ENCODE measurements at regions not wholly inside any gene's neighbourhood (a gene's known extent, or its start where the extent isn't known, plus 50 kb on each side); places are given as distances from the start of the nearest gene placed in this dataset.

DNA sequence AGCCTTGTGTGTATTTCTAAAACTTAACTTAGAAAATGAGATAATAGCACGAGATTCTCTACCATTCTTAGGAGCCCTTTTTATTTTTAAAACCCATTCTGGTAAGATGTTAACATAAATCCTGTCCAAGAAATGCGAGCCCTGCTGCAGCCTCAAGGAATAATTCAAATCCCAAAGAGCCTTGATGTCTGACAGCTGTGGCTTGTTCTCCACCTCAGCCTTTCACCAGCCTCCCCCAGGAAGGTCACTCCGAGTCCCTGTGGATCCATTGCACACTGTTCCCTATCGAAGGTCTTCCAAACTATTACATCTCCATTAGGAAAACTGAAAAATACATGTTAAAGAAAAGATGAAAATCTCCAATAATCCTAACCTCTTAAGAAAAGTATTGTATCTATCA, 98.5 kb upstream of the S1PR3 start:
- H3K4me3 ChIP-seq (ENCODE audit: insufficient read depth, low read length, poor library complexity, severe bottlenecking) = no peak overlapping the region
- H3K36me3 ChIP-seq (ENCODE audit: low read length) = no peaks in the 10 kb centered on the region
- TF ChIP-seq, protein P1, sequence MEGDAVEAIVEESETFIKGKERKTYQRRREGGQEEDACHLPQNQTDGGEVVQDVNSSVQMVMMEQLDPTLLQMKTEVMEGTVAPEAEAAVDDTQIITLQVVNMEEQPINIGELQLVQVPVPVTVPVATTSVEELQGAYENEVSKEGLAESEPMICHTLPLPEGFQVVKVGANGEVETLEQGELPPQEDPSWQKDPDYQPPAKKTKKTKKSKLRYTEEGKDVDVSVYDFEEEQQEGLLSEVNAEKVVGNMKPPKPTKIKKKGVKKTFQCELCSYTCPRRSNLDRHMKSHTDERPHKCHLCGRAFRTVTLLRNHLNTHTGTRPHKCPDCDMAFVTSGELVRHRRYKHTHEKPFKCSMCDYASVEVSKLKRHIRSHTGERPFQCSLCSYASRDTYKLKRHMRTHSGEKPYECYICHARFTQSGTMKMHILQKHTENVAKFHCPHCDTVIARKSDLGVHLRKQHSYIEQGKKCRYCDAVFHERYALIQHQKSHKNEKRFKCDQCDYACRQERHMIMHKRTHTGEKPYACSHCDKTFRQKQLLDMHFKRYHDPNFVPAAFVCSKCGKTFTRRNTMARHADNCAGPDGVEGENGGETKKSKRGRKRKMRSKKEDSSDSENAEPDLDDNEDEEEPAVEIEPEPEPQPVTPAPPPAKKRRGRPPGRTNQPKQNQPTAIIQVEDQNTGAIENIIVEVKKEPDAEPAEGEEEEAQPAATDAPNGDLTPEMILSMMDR (IDR thresholded peaks at IDR 0.05; ENCODE audit: insufficient read depth, low read length, poor library complexity, severe bottlenecking) = no peak
- TF ChIP-seq EZH2phosphoT487 (conservative IDR thresholded peaks at IDR 0.05; ENCODE audit: low read length) = no peak
- no peak overlapping the region for H3K4me2 ChIP-seq (ENCODE audit: low read depth, low read length, poor library complexity, severe bottlenecking)
- no peak overlapping the region for H3K9ac ChIP-seq (ENCODE audit: low read length)
- no peaks in the 10 kb centered on the region for H3K9me2 ChIP-seq (replicated peaks; ENCODE audit: insufficient read depth, low read length)
- H3K27me3 ChIP-seq (ENCODE audit: low read length) = no peaks in the 10 kb centered on the region
- no peaks in the 10 kb centered on the region for H3K79me2 ChIP-seq (ENCODE audit: insufficient read depth, low read length)
- no peaks in the 10 kb centered on the region; the same call in 1 of the 2 replicates for H3K9me3 ChIP-seq (ENCODE audit: insufficient read depth, low read length)
- no peak overlapping the region for H2AFZ ChIP-seq (ENCODE audit: low read depth, low read length, severe bottlenecking)
- no peaks in the 10 kb centered on the region for H3F3A ChIP-seq (ENCODE audit: insufficient read depth)
- H4K20me1 ChIP-seq (ENCODE audit: low read depth, low read length) = no peaks in the 10 kb centered on the region
- no peak overlapping the region for H3K27ac ChIP-seq (ENCODE audit: low read depth, low read length)

DNA sequence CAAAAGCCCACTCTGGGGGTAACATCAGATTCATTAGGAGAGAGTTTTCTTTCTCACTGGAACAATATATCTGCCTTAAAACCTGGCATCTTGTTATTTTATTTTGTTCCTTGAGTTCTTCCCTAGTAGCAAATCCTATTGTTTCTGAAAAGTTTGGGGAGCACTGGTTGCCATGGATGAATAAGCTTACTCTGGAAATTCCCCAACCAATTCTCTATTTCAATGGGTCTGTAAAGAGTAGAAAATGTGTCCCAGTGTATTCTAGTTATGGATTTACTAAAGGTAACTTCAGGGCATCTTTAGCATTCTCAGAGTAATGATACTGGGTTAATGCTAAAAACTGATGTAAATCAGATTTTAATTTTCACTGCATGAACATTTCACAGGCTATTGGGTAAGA, 94.2 kb upstream of the S1PR3 start:
- Histone ChIP-seq H3K27me3 (ENCODE audit: low read length) (no peaks in the 10 kb centered on the region), H2AFZ (ENCODE audit: low read depth, low read length, severe bottlenecking) (no peak overlapping the region), H4K20me1 (ENCODE audit: low read depth, low read length) (no peaks in the 10 kb centered on the region), H3K79me2 (ENCODE audit: insufficient read depth, low read length) (no peaks in the 10 kb centered on the region), H3K4me2 (ENCODE audit: low read depth, low read length, poor library complexity, severe bottlenecking) (no peak overlapping the region), H3K27ac (ENCODE audit: low read depth, low read length) (no peak overlapping the region), H3K9me2 (replicated peaks; ENCODE audit: insufficient read depth, low read length) (no peaks in the 10 kb centered on the region), H3K4me3 (ENCODE audit: insufficient read depth, low read length, poor library complexity, severe bottlenecking) (no peak overlapping the region), H3K9ac (ENCODE audit: low read length) (no peak overlapping the region), H3F3A (ENCODE audit: insufficient read depth) (no peaks in the 10 kb centered on the region), H3K9me3 (ENCODE audit: insufficient read depth, low read length) (no peaks in the 10 kb centered on the region; the same call in 1 of the 2 replicates), H3K36me3 (ENCODE audit: low read length) (no peaks in the 10 kb centered on the region)
- TF ChIP-seq, protein P1 (IDR thresholded peaks at IDR 0.05; ENCODE audit: insufficient read depth, low read length, poor library complexity, severe bottlenecking) = no peak
- TF ChIP-seq EZH2phosphoT487 (conservative IDR thresholded peaks at IDR 0.05; ENCODE audit: low read length) = no peak

DNA sequence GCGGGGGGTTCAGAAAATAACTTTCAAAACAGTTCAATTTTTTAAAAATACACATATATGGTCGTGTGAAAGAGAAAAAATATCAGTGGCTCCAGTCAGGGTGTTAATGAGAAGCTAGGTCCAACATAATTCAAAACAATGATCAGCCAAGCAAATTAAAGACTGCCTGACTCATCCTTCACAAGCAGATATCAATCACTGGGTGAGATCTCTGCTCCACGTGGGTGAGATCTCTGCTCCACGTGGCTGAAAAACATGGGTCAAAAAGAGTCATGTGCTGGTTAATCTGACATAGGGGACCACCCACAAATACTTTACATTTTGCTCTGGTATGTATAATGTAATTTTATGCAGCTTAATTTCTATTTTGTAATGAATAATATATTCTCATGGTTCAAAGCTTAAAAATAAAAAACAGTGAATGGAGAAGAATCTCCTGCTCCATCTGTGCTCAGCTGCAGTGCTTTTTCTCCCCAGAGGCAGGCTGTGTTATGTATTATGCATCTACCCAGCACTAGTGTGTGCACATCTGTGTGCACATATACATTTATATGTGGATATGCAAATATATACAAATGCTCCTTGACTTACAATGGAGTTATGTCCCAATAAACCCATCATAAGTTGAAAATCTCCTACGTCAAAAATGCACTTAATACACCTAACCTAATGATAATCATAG, 93.1 kb upstream of the S1PR3 start:
- Histone ChIP-seq H3K9me3 (ENCODE audit: insufficient read depth, low read length) (no peaks in the 10 kb centered on the region; the same call in 1 of the 2 replicates), H3K79me2 (ENCODE audit: insufficient read depth, low read length) (no peaks in the 10 kb centered on the region), H3K36me3 (ENCODE audit: low read length) (no peaks in the 10 kb centered on the region), H3K27me3 (ENCODE audit: low read length) (no peaks in the 10 kb centered on the region), H4K20me1 (ENCODE audit: low read depth, low read length) (no peaks in the 10 kb centered on the region), H3K4me2 (ENCODE audit: low read depth, low read length, poor library complexity, severe bottlenecking) (no peak overlapping the region), H3K9me2 (replicated peaks; ENCODE audit: insufficient read depth, low read length) (no peaks in the 10 kb centered on the region), H3F3A (ENCODE audit: insufficient read depth) (no peaks in the 10 kb centered on the region), H3K4me3 (ENCODE audit: insufficient read depth, low read length, poor library complexity, severe bottlenecking) (no peak overlapping the region), H3K27ac (ENCODE audit: low read depth, low read length) (no peak overlapping the region), H3K9ac (ENCODE audit: low read length) (no peak overlapping the region), H2AFZ (ENCODE audit: low read depth, low read length, severe bottlenecking) (no peak overlapping the region)
- TF ChIP-seq, protein P1 (IDR thresholded peaks at IDR 0.05; ENCODE audit: insufficient read depth, low read length, poor library complexity, severe bottlenecking) = no peak
- no peak for TF ChIP-seq EZH2phosphoT487 (conservative IDR thresholded peaks at IDR 0.05; ENCODE audit: low read length)

All from SU-DHL-6 (cell line).